Caco-2 (cell line): ENCODE measurements at regions not wholly inside any gene's neighbourhood (a gene's known extent, or its start where the extent isn't known, plus 50 kb on each side); places are given as distances from the start of the nearest gene placed in this dataset.

Experiments used
- BruUV-seq: library from RNA; stranded (reverse); fragments of 400-500 nt; replicated peaks from 2 replicates; lab custom pipeline; 2021; lab: Mats Ljungman, UMichigan
- CTCF ChIA-PET: fragments of 300-600 bp; sonication (Branson Sonifier 250); formaldehyde crosslinking; loops from one replicate; lab custom pipeline; 2022; ENCODE audit warnings: antibody characterized with exemption; lab: Charles Lee
- POLR2A ChIA-PET: fragments of 300-600 bp; sonication (Branson Sonifier 250); formaldehyde crosslinking; loops from one replicate; lab custom pipeline; 2022; ENCODE audit warnings: antibody characterized with exemption; lab: Charles Lee
- DNase-seq, 2 experiments: peaks; one replicate each; pipeline versions ENCODE4 v3.0.0 to v3.0.0-alpha.2; 2020 to 2022
- H3K27me3 ChIP-seq: replicated peaks from 2 replicates; pipeline ENCODE4 v1.6.0; 2011; ENCODE audit warnings: low read length; ENCODE audit not compliant: control insufficient read depth, insufficient read depth
- H3K36me3 ChIP-seq: 2 replicates; pipeline ENCODE4 v1.5.1; 2011; ENCODE audit warnings: low read length; ENCODE audit not compliant: control insufficient read depth, insufficient read depth
- H3K4me1 ChIP-seq: fragments of 250-450 bp; sonication (Bioruptor Pico); 2 replicates; pipeline ENCODE4 v1.5.1; 2020; ENCODE audit warnings: mild to moderate bottlenecking
- H3K4me3 ChIP-seq: 2 replicates; pipeline ENCODE4 v1.5.1; 2011; ENCODE audit warnings: low read depth, mild to moderate bottlenecking, control low read depth, low read length
- H3K9me3 ChIP-seq: fragments of 250-450 bp; sonication (Bioruptor Pico); 2 replicates; pipeline ENCODE4 v1.5.1; 2020; ENCODE audit warnings: mild to moderate bottlenecking, moderate library complexity
- H3K27ac Mint-ChIP-seq: one replicate; pipeline ENCODE4 v1.8.0; 2022; ENCODE audit warnings: mixed read lengths; ENCODE audit not compliant: unreplicated experiment
- H3K27me3 Mint-ChIP-seq: one replicate; pipeline ENCODE4 v1.8.0; 2022; ENCODE audit warnings: mixed read lengths; ENCODE audit not compliant: insufficient read depth, unreplicated experiment
- H3K36me3 Mint-ChIP-seq: one replicate; pipeline ENCODE4 v1.8.0; 2022; ENCODE audit warnings: mild to moderate bottlenecking, mixed read lengths; ENCODE audit not compliant: insufficient read depth, unreplicated experiment
- H3K4me1 Mint-ChIP-seq: one replicate; pipeline ENCODE4 v1.8.0; 2022; ENCODE audit warnings: low read depth, mixed read lengths; ENCODE audit not compliant: unreplicated experiment
- H3K4me3 Mint-ChIP-seq: one replicate; pipeline ENCODE4 v1.8.0; 2022; ENCODE audit warnings: mild to moderate bottlenecking, moderate library complexity, mixed read lengths; ENCODE audit not compliant: unreplicated experiment
- H3K9me3 Mint-ChIP-seq: one replicate; pipeline ENCODE4 v1.8.0; 2022; ENCODE audit warnings: mixed read lengths; ENCODE audit not compliant: unreplicated experiment
- CTCF ChIP-seq, 2 experiments: fragments of 200-600 bp in 1 of 2; IDR thresholded peaks; 1 replicate in 1 of 2; 2 replicates in 1 of 2; pipeline versions ENCODE4 v1.5.1 to v1.8.0; 2011 to 2022; ENCODE audit warnings: antibody characterized with exemption in 1 of 2, control low read depth in 1 of 2, inconsistent platforms in 1 of 2, low read depth in 1 of 2, low read length in 1 of 2, mild to moderate bottlenecking in 1 of 2, moderate library complexity in 1 of 2; ENCODE audit not compliant: insufficient read depth in 1 of 2, severe bottlenecking in 1 of 2, unreplicated experiment in 1 of 2
- intact Hi-C: fragments of 100-400 bp; cut with micrococcal nuclease; formaldehyde crosslinking; loops from one replicate; pipeline ENCODE4 v1.10.0; 2022; ENCODE audit not compliant: unreplicated experiment

- Histone ChIP-seq H3K36me3 (no peaks in the 10 kb centered on the region), H3K4me1 (no peaks in the 10 kb centered on the region), H3K4me3 (no peak overlapping the region), H3K9me3 (no peaks in the 10 kb centered on the region), H3K27me3 (no peaks in the 10 kb centered on the region)
- Mint-ChIP-seq H3K9me3 (no peaks in the 10 kb centered on the region), H3K27ac (no peak overlapping the region), H3K4me3 (no peak overlapping the region), H3K4me1 (no peaks in the 10 kb centered on the region), H3K36me3 (no peaks in the 10 kb centered on the region), H3K27me3 (peaks cover 3% of the 10 kb centered on the region)
- POLR2A ChIA-PET = no interaction called here
- DNase-seq = no peak
- CTCF ChIA-PET = no interaction called here
- intact Hi-C loops = no loop called here
- no peak for TF ChIP-seq CTCF (IDR thresholded peaks at IDR 0.05; ENCODE audit: insufficient read depth in 1 of 2, low read depth in 1 of 2, low read length in 1 of 2, severe bottlenecking in 1 of 2, unreplicated experiment in 1 of 2)
- no TSS peak for BruUV-seq
Observed at GRCh38 chr7:46626691-46627310, 705.7 kb upstream of the IGFBP3 start.

GRCh38 chr7:46626261-46626660, 705.2 kb upstream of the IGFBP3 start:
- no peaks in the 10 kb centered on the region for H3K9me3 Mint-ChIP-seq
- Histone ChIP-seq H3K36me3 (no peaks in the 10 kb centered on the region), H3K4me1 (no peaks in the 10 kb centered on the region), H3K27me3 (no peaks in the 10 kb centered on the region), H3K9me3 (no peaks in the 10 kb centered on the region), H3K4me3 (no peak overlapping the region)
- BruUV-seq = no TSS peak
- no peak overlapping the region for H3K4me3 Mint-ChIP-seq
- H3K4me1 Mint-ChIP-seq = no peaks in the 10 kb centered on the region
- H3K27ac Mint-ChIP-seq = no peak overlapping the region
- POLR2A ChIA-PET = no interaction called here
- no peaks in the 10 kb centered on the region for H3K36me3 Mint-ChIP-seq
- H3K27me3 Mint-ChIP-seq = peaks cover 3% of the 10 kb centered on the region
- TF ChIP-seq CTCF (IDR thresholded peaks at IDR 0.05; ENCODE audit: insufficient read depth in 1 of 2, low read depth in 1 of 2, low read length in 1 of 2, severe bottlenecking in 1 of 2, unreplicated experiment in 1 of 2) = no peak
- no peak for DNase-seq
- intact Hi-C loops = no loop called here
- CTCF ChIA-PET = no interaction called here

- ChIA-PET POLR2A (no interaction called here), CTCF (no interaction called here)
- H3K4me3 Mint-ChIP-seq = no peak overlapping the region
- H3K27ac Mint-ChIP-seq = no peak overlapping the region
- Histone ChIP-seq H3K27me3 (no peaks in the 10 kb centered on the region), H3K4me1 (no peaks in the 10 kb centered on the region), H3K36me3 (no peaks in the 10 kb centered on the region), H3K4me3 (no peak overlapping the region), H3K9me3 (no peaks in the 10 kb centered on the region)
- TF ChIP-seq CTCF (IDR thresholded peaks at IDR 0.05; ENCODE audit: insufficient read depth in 1 of 2, low read depth in 1 of 2, low read length in 1 of 2, severe bottlenecking in 1 of 2, unreplicated experiment in 1 of 2) = no peak
- no peaks in the 10 kb centered on the region for H3K9me3 Mint-ChIP-seq
- H3K36me3 Mint-ChIP-seq = no peaks in the 10 kb centered on the region
- BruUV-seq = no TSS peak
- intact Hi-C loops = no loop called here
- H3K4me1 Mint-ChIP-seq = no peaks in the 10 kb centered on the region
- H3K27me3 Mint-ChIP-seq = peaks cover 3% of the 10 kb centered on the region
- no peak for DNase-seq
Observed at GRCh38 chr7:46625032-46625431, 704.0 kb upstream of the IGFBP3 start.
